Upper lobe of left lung (tissue), 4 donors: ENCODE measurements at regions not wholly inside any gene's neighbourhood (a gene's known extent, or its start where the extent isn't known, plus 50 kb on each side); places are given as distances from the start of the nearest gene placed in this dataset.

Experiments used
- EP300 ChIP-seq, 4 donors: sonication (generic); formaldehyde crosslinking; IDR thresholded peaks; one replicate each; pipeline ENCODE4 v1.5.1; 2017; ENCODE audit warnings: antibody characterized with exemption in 4 of 4, control low read depth in 2 of 4
- TF ChIP-seq, protein P1 (sequence below), 6 experiments: fragments of 450-650 bp in 4 of 6; fragments of 200-600 bp in 2 of 6; sonication (generic) in 2 of 6; IDR thresholded peaks; one replicate each; pipeline ENCODE4 v1.5.1; 2016 to 2019; ENCODE audit warnings: antibody characterized with exemption in 6 of 6

DNA sequence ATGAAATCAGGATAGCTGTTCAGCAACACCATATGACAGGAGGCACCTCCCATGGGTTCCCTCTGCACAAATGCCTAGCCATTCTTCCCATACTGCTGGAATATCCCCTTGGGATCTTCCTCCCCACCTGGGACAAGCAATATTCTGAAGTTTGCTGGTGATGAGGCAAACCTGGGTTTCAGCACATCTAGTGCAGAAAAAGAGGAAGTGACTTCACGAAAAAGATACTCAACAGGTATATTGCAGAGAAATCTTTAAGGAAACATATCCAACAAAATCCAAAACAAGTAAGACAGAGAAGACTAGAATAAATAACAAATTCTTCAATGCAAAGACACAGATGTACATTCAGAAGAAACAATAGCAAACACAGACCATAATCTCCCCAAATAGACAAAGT is 1497.0 kb downstream of the PCDH9 start:
- TF ChIP-seq, protein P1, sequence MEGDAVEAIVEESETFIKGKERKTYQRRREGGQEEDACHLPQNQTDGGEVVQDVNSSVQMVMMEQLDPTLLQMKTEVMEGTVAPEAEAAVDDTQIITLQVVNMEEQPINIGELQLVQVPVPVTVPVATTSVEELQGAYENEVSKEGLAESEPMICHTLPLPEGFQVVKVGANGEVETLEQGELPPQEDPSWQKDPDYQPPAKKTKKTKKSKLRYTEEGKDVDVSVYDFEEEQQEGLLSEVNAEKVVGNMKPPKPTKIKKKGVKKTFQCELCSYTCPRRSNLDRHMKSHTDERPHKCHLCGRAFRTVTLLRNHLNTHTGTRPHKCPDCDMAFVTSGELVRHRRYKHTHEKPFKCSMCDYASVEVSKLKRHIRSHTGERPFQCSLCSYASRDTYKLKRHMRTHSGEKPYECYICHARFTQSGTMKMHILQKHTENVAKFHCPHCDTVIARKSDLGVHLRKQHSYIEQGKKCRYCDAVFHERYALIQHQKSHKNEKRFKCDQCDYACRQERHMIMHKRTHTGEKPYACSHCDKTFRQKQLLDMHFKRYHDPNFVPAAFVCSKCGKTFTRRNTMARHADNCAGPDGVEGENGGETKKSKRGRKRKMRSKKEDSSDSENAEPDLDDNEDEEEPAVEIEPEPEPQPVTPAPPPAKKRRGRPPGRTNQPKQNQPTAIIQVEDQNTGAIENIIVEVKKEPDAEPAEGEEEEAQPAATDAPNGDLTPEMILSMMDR (IDR thresholded peaks at IDR 0.05): no peak
- no peak for TF ChIP-seq EP300 (IDR thresholded peaks at IDR 0.05)
